B cell (primary cell): ENCODE measurements at regions not wholly inside any gene's neighbourhood (a gene's known extent, or its start where the extent isn't known, plus 50 kb on each side); places are given as distances from the start of the nearest gene placed in this dataset.

Source experiments
- ATAC-seq: fragments of 200-7000 bp; cut with Tn5 transposase; one replicate; pipeline ENCODE4 v1.10.0; 2021; ENCODE audit warnings: low read depth, mild to moderate bottlenecking, moderate number of reproducible peaks, moderate library complexity
- CTCF ChIA-PET: fragments of 350-600 bp; sonication (Branson Sonifier 250); formaldehyde crosslinking; loops from one replicate; lab custom pipeline; 2021; ENCODE audit warnings: antibody characterized with exemption, inconsistent platforms; lab: Charles Lee
- POLR2A ChIA-PET: fragments of 350-600 bp; sonication (Branson Sonifier 250); formaldehyde crosslinking; loops from one replicate; lab custom pipeline; 2021; ENCODE audit warnings: antibody characterized with exemption; lab: Charles Lee
- DNase-seq: peaks from one replicate; pipeline ENCODE4 v3.0.0; 2013
- H2AFZ ChIP-seq: 2 replicates; pipeline ENCODE4 v1.6.1; 2012; ENCODE audit warnings: mild to moderate bottlenecking, low read depth, low read length; ENCODE audit not compliant: insufficient read depth, poor library complexity, severe bottlenecking
- H3K27ac ChIP-seq, 2 donors: 1 replicate in 1 of 2; 2 replicates in 1 of 2; pipeline ENCODE4 v1.5.1; 2012 to 2013; ENCODE audit warnings: low read length in 2 of 2, mild to moderate bottlenecking in 2 of 2, moderate library complexity in 1 of 2
- H3K27me3 ChIP-seq, 4 experiments: fragments of 200-600 bp in 1 of 4; sonication (generic) in 1 of 4; replicated peaks in 1 of 4; 1 replicate in 2 of 4; 2 replicates in 2 of 4; pipeline versions ENCODE4 v1.6.1 to v1.7.0; 2013 to 2016; ENCODE audit warnings: low read length in 3 of 4, mild to moderate bottlenecking in 2 of 4, mixed read lengths in 1 of 4, moderate library complexity in 1 of 4; ENCODE audit not compliant: insufficient read depth in 4 of 4, control insufficient read depth in 3 of 4; ENCODE audit errors: control extremely low read depth in 1 of 4
- H3K36me3 ChIP-seq, 2 experiments: replicated peaks in 1 of 2; 1 replicate in 1 of 2; 2 replicates in 1 of 2; pipeline versions ENCODE4 v1.6.1 to v1.7.1; 2013; ENCODE audit warnings: low read length in 1 of 2; ENCODE audit not compliant: insufficient read depth in 2 of 2, control insufficient read depth in 1 of 2; ENCODE audit errors: control extremely low read depth in 1 of 2, extremely low read depth in 1 of 2
- H3K4me1 ChIP-seq, 2 donors: fragments of 200-600 bp in 1 of 2; sonication (generic) in 1 of 2; 1 replicate in 1 of 2; 2 replicates in 1 of 2; pipeline versions ENCODE4 v1.5.1 to v1.6.1; 2013 to 2017; ENCODE audit warnings: low read length in 2 of 2; ENCODE audit not compliant: control insufficient read depth in 2 of 2, insufficient read depth in 2 of 2
- H3K4me2 ChIP-seq: replicated peaks from 2 replicates; pipeline ENCODE3; 2012; ENCODE audit warnings: mild to moderate bottlenecking, low read depth, low read length; ENCODE audit not compliant: poor library complexity, severe bottlenecking
- H3K4me3 ChIP-seq, 5 experiments: fragments of 200-600 bp in 1 of 5; sonication (generic) in 1 of 5; 1 replicate in 3 of 5; 2 replicates in 2 of 5; pipeline versions ENCODE4 v1.5.1 to v1.7.0; 2011 to 2016; ENCODE audit warnings: low read length in 4 of 5, mild to moderate bottlenecking in 4 of 5, low read depth in 2 of 5, control low read depth in 1 of 5, moderate library complexity in 1 of 5; ENCODE audit not compliant: insufficient read depth in 1 of 5; ENCODE audit errors: control extremely low read depth in 1 of 5, extremely low read depth in 1 of 5
- H3K79me2 ChIP-seq: fragments of 200-600 bp; sonication (generic); one replicate; pipeline ENCODE4 v1.6.0; 2016; ENCODE audit warnings: low read length; ENCODE audit not compliant: control insufficient read depth, insufficient read depth
- H3K9ac ChIP-seq: fragments of 200-600 bp; sonication (generic); 2 replicates; pipeline ENCODE4 v1.6.1; 2017; ENCODE audit warnings: mild to moderate bottlenecking, low read length, moderate library complexity
- H3K9me3 ChIP-seq, 3 donors: one replicate each; pipeline versions ENCODE4 v1.6.1 to v1.7.1; 2013; ENCODE audit warnings: low read length in 2 of 3; ENCODE audit not compliant: control insufficient read depth in 2 of 3, insufficient read depth in 1 of 3; ENCODE audit errors: control extremely low read depth in 1 of 3
- H4K20me1 ChIP-seq: 2 replicates; pipeline ENCODE4 v1.6.0; 2012; ENCODE audit warnings: mild to moderate bottlenecking, low read length; ENCODE audit not compliant: insufficient read depth, control insufficient read depth, poor library complexity, severe bottlenecking
- H3K27ac Mint-ChIP-seq: one replicate; pipeline ENCODE4 v1.8.0; 2021; ENCODE audit warnings: mixed read lengths
- H3K27me3 Mint-ChIP-seq: one replicate; pipeline ENCODE4 v1.8.0; 2021; ENCODE audit warnings: mixed read lengths
- H3K4me1 Mint-ChIP-seq: one replicate; pipeline ENCODE4 v1.8.0; 2021; ENCODE audit warnings: mixed read lengths
- H3K4me3 Mint-ChIP-seq: one replicate; pipeline ENCODE4 v1.8.0; 2021; ENCODE audit warnings: mixed read lengths
- H3K9me3 Mint-ChIP-seq: one replicate; pipeline ENCODE4 v1.8.0; 2022; ENCODE audit warnings: mixed read lengths; ENCODE audit not compliant: insufficient read depth
- CTCF ChIP-seq: fragments of 200-600 bp; IDR thresholded peaks from one replicate; pipeline ENCODE4 v1.8.0; 2022; ENCODE audit warnings: antibody characterized with exemption, mild to moderate bottlenecking
- EZH2 ChIP-seq: IDR thresholded peaks from 2 replicates; pipeline ENCODE4 v1.6.1; 2012; ENCODE audit warnings: borderline replicate concordance, low read depth, mild to moderate bottlenecking, moderate library complexity, low read length; ENCODE audit not compliant: insufficient read depth, poor library complexity, severe bottlenecking
- whole genome bisulfite sequencing: methylation state at CpG from one replicate; pipeline ENCODE4 v1.1.5; 2013; ENCODE audit warnings: missing lambda C conversion rate; ENCODE audit not compliant: insufficient coverage; 5-methylcytosine and 5-hydroxymethylcytosine counted together
- intact Hi-C: fragments of 100-400 bp; cut with micrococcal nuclease; formaldehyde crosslinking; loops from one replicate; pipeline ENCODE4 v1.10.0; 2022

- ChIA-PET CTCF (no interaction called here), POLR2A (no interaction called here)
- Mint-ChIP-seq H3K4me3 (no peak overlapping the region), H3K27ac (no peak overlapping the region), H3K4me1 (no peaks in the 10 kb centered on the region), H3K9me3 (no peaks in the 10 kb centered on the region), H3K27me3 (no peaks in the 10 kb centered on the region)
- no peaks in the 10 kb centered on the region for H3K4me1 ChIP-seq
- no peak overlapping the region for H3K9ac ChIP-seq
- no peak overlapping the region for H3K4me2 ChIP-seq
- no peak overlapping the region for H2AFZ ChIP-seq
- no peak for TF ChIP-seq CTCF
- no peak for TF ChIP-seq EZH2
- no peaks in the 10 kb centered on the region for H3K79me2 ChIP-seq
- no CpG with 5 or more reads among the region's 2 CpGs for WGBS
- no peaks in the 10 kb centered on the region for H4K20me1 ChIP-seq
- H3K27me3 ChIP-seq = no peaks in the 10 kb centered on the region
- intact Hi-C loops = no loop called here
- no peak overlapping the region for H3K27ac ChIP-seq
- H3K36me3 ChIP-seq = no peaks in the 10 kb centered on the region
- H3K4me3 ChIP-seq = no peak overlapping the region
- H3K9me3 ChIP-seq = no peaks in the 10 kb centered on the region
- no peak for DNase-seq
- ATAC-seq = no peak
Measured at GRCh38 chr3:117193390-117193789, 483.8 kb downstream of the TUSC7 start.

- no peaks in the 10 kb centered on the region for H3K9me3 Mint-ChIP-seq
- Histone ChIP-seq H3K27me3 (no peaks in the 10 kb centered on the region), H4K20me1 (no peaks in the 10 kb centered on the region), H3K9me3 (no peaks in the 10 kb centered on the region), H2AFZ (no peak overlapping the region), H3K27ac (no peak overlapping the region), H3K4me3 (no peak overlapping the region), H3K79me2 (no peaks in the 10 kb centered on the region), H3K4me2 (no peak overlapping the region), H3K4me1 (no peaks in the 10 kb centered on the region), H3K9ac (no peak overlapping the region), H3K36me3 (no peaks in the 10 kb centered on the region)
- TF ChIP-seq EZH2 = no peak
- no peak for TF ChIP-seq CTCF
- POLR2A ChIA-PET = no interaction called here
- no peaks in the 10 kb centered on the region for H3K27me3 Mint-ChIP-seq
- DNase-seq (no peak), ATAC-seq (no peak)
- no peaks in the 10 kb centered on the region for H3K4me1 Mint-ChIP-seq
- intact Hi-C loops = no loop called here
- CTCF ChIA-PET = no interaction called here
- H3K4me3 Mint-ChIP-seq = no peak overlapping the region
- H3K27ac Mint-ChIP-seq = no peak overlapping the region
Measured at GRCh38 chr3:117195034-117195433, 485.5 kb downstream of the TUSC7 start.
